HEK293 (cell line): ENCODE measurements at regions not wholly inside any gene's neighbourhood (a gene's known extent, or its start where the extent isn't known, plus 50 kb on each side); places are given as distances from the start of the nearest gene placed in this dataset.
A peak's percentile ranks its signal among the peaks of the same experiment; 100 is the strongest.

ENCODE experiments used
- CTCF ChIA-PET: fragments of 350-600 bp; formaldehyde crosslinking; extraction: SDS; loops from one replicate; lab custom pipeline; 2021; ENCODE audit warnings: antibody characterized with exemption; lab: Yijun Ruan, JAX
- POLR2A ChIA-PET: fragments of 300-600 bp; formaldehyde crosslinking; extraction: SDS; loops from one replicate; lab custom pipeline; 2020; ENCODE audit warnings: antibody characterized with exemption, inconsistent platforms; lab: Yijun Ruan, JAX
- H3K27ac ChIP-seq: fragments of 200-500 bp; sonication (Bioruptor generic); 2 replicates; pipeline ENCODE4 v1.5.1; 2014; ENCODE audit warnings: low read depth, low read length, control low read depth, inconsistent platforms; ENCODE audit errors: extremely low read depth
- H3K36me3 ChIP-seq, 2 experiments: fragments of 200-500 bp in 1 of 2; sonication (Bioruptor generic) in 1 of 2; 1 replicate in 1 of 2; 2 replicates in 1 of 2; pipeline ENCODE4 v1.5.1; 2014 to 2017; ENCODE audit warnings: inconsistent platforms in 2 of 2, low read length in 2 of 2; ENCODE audit not compliant: control insufficient read depth in 2 of 2, insufficient read depth in 1 of 2
- H3K4me1 ChIP-seq: fragments of 200-500 bp; sonication (Bioruptor generic); 2 replicates; pipeline ENCODE4 v1.5.1; 2014; ENCODE audit warnings: mild to moderate bottlenecking, low read length, inconsistent platforms; ENCODE audit not compliant: control insufficient read depth, insufficient read depth
- H3K4me3 ChIP-seq: 2 replicates; pipeline ENCODE4 v1.5.1; 2011; ENCODE audit warnings: low read depth, mild to moderate bottlenecking, control low read depth, low read length, moderate library complexity
- H3K9me3 ChIP-seq: fragments of 200-500 bp; sonication (Bioruptor generic); 2 replicates; pipeline ENCODE4 v1.5.1; 2014; ENCODE audit warnings: low read depth, low read length, inconsistent platforms; ENCODE audit not compliant: control insufficient read depth, insufficient read depth
- MZF1 ChIP-seq: fragments of 450-650 bp; formaldehyde crosslinking; IDR thresholded peaks from 2 replicates; pipeline ENCODE4 v1.5.1; 2017; ENCODE audit warnings: missing biosample characterization, missing genetic modification characterization, borderline replicate concordance
- OVOL3 ChIP-seq: fragments of 450-650 bp; formaldehyde crosslinking; IDR thresholded peaks from 2 replicates; pipeline ENCODE4 v1.5.1; 2016; ENCODE audit warnings: missing biosample characterization, missing genetic modification characterization
- PRDM10 ChIP-seq: fragments of 450-650 bp; formaldehyde crosslinking; IDR thresholded peaks from 2 replicates; pipeline ENCODE4 v1.5.1; 2016; ENCODE audit warnings: missing biosample characterization, missing genetic modification characterization
- SCRT2 ChIP-seq: fragments of 450-650 bp; formaldehyde crosslinking; IDR thresholded peaks from 2 replicates; pipeline ENCODE4 v1.5.1; 2016; ENCODE audit warnings: missing biosample characterization, missing genetic modification characterization
- SP2 ChIP-seq: fragments of 450-650 bp; formaldehyde crosslinking; IDR thresholded peaks from 2 replicates; pipeline ENCODE4 v1.5.1; 2016; ENCODE audit warnings: missing biosample characterization, missing genetic modification characterization
- SP3 ChIP-seq: fragments of 450-650 bp; formaldehyde crosslinking; IDR thresholded peaks from 2 replicates; pipeline ENCODE4 v1.5.1; 2016; ENCODE audit warnings: missing biosample characterization, missing genetic modification characterization
- WT1 ChIP-seq: fragments of 450-650 bp; formaldehyde crosslinking; IDR thresholded peaks from 2 replicates; pipeline ENCODE4 v1.5.1; 2016; ENCODE audit warnings: missing biosample characterization, missing genetic modification characterization
- ZBTB26 ChIP-seq: fragments of 450-650 bp; formaldehyde crosslinking; optimal IDR thresholded peaks from 2 replicates; pipeline ENCODE3; 2016; ENCODE audit warnings: missing biosample characterization, mild to moderate bottlenecking, missing genetic modification characterization
- ZFP3 ChIP-seq: fragments of 450-650 bp; formaldehyde crosslinking; IDR thresholded peaks from 2 replicates; pipeline ENCODE4 v1.5.1; 2016; ENCODE audit warnings: low read depth, missing biosample characterization, missing genetic modification characterization
- ZNF10 ChIP-seq: fragments of 450-650 bp; formaldehyde crosslinking; IDR thresholded peaks from 2 replicates; pipeline ENCODE4 v1.5.1; 2017; ENCODE audit warnings: missing biosample characterization, missing genetic modification characterization
- ZNF121 ChIP-seq: fragments of 450-650 bp; formaldehyde crosslinking; IDR thresholded peaks from 2 replicates; pipeline ENCODE4 v1.5.1; 2016; ENCODE audit warnings: missing biosample characterization, missing genetic modification characterization
- ZNF140 ChIP-seq: fragments of 450-650 bp; formaldehyde crosslinking; IDR thresholded peaks from 2 replicates; pipeline ENCODE4 v1.5.1; 2016; ENCODE audit warnings: missing biosample characterization, missing genetic modification characterization
- ZNF146 ChIP-seq: fragments of 450-650 bp; formaldehyde crosslinking; IDR thresholded peaks from 2 replicates; pipeline ENCODE4 v1.5.1; 2016; ENCODE audit warnings: missing biosample characterization, missing genetic modification characterization
- ZNF155 ChIP-seq: fragments of 450-650 bp; formaldehyde crosslinking; IDR thresholded peaks from 2 replicates; pipeline ENCODE4 v1.5.1; 2016; ENCODE audit warnings: missing biosample characterization, missing genetic modification characterization
- ZNF157 ChIP-seq: fragments of 450-650 bp; formaldehyde crosslinking; IDR thresholded peaks from 2 replicates; pipeline ENCODE4 v1.5.1; 2016; ENCODE audit warnings: missing biosample characterization, missing genetic modification characterization
- ZNF274 ChIP-seq, 2 experiments: fragments of 200-500 bp in 1 of 2; fragments of 450-650 bp in 1 of 2; sonication (Bioruptor generic) in 1 of 2; formaldehyde crosslinking in 1 of 2; IDR thresholded peaks; 2 replicates each; pipeline versions ENCODE4 v1.5.1 to v1.6.1; 2014 to 2016; ENCODE audit warnings: borderline replicate concordance in 1 of 2, inconsistent platforms in 1 of 2, low read length in 1 of 2, missing biosample characterization in 1 of 2, missing genetic modification characterization in 1 of 2
- ZNF280D ChIP-seq: fragments of 450-650 bp; formaldehyde crosslinking; IDR thresholded peaks from 2 replicates; pipeline ENCODE4 v1.5.1; 2016; ENCODE audit warnings: missing biosample characterization, missing genetic modification characterization
- ZNF37A ChIP-seq: fragments of 450-650 bp; IDR thresholded peaks from 2 replicates; pipeline ENCODE4 v1.5.1; 2018; ENCODE audit warnings: missing biosample characterization, missing genetic modification characterization
- ZNF571 ChIP-seq: fragments of 450-650 bp; formaldehyde crosslinking; IDR thresholded peaks from 2 replicates; pipeline ENCODE4 v1.5.0; 2017; ENCODE audit warnings: missing biosample characterization, missing genetic modification characterization
- ZNF654 ChIP-seq: fragments of 450-650 bp; formaldehyde crosslinking; IDR thresholded peaks from 2 replicates; pipeline ENCODE4 v1.5.1; 2016; ENCODE audit warnings: low read depth, missing biosample characterization, missing genetic modification characterization
- ZNF704 ChIP-seq: fragments of 450-650 bp; formaldehyde crosslinking; IDR thresholded peaks from 2 replicates; pipeline ENCODE4 v1.5.1; 2016; ENCODE audit warnings: missing biosample characterization, missing genetic modification characterization
- ZNF830 ChIP-seq: fragments of 450-650 bp; IDR thresholded peaks from 2 replicates; pipeline ENCODE4 v1.5.0; 2018; ENCODE audit warnings: missing biosample characterization, missing genetic modification characterization, low read depth, mild to moderate bottlenecking, moderate library complexity
- ZNF843 ChIP-seq: fragments of 450-650 bp; formaldehyde crosslinking; IDR thresholded peaks from 2 replicates; pipeline ENCODE4 v1.5.1; 2016; ENCODE audit warnings: missing biosample characterization, missing genetic modification characterization
- ZSCAN16 ChIP-seq: fragments of 450-650 bp; formaldehyde crosslinking; IDR thresholded peaks from 2 replicates; pipeline ENCODE4 v1.5.1; 2016; ENCODE audit warnings: missing biosample characterization, missing genetic modification characterization
- ZSCAN30 ChIP-seq: fragments of 450-650 bp; IDR thresholded peaks from 2 replicates; pipeline ENCODE4 v1.5.1; 2018; ENCODE audit warnings: missing biosample characterization, mild to moderate bottlenecking, missing genetic modification characterization, moderate library complexity

GRCh38 chr7:98539865-98540264 lies 77.2 kb upstream of the NPTX2 start:
- Histone ChIP-seq H3K36me3 (no peaks in the 10 kb centered on the region), H3K4me3 (no peak overlapping the region), H3K4me1 (no peaks in the 10 kb centered on the region), H3K27ac (no peak overlapping the region), H3K9me3 (no peaks in the 10 kb centered on the region)
- ChIA-PET CTCF (no interaction called here), POLR2A (no interaction called here)
- TF ChIP-seq ZSCAN30 (no peak), MZF1 (tag by site-specific recombination) (no peak), ZNF140 (no peak), ZNF843 (tag by site-specific recombination) (no peak), ZNF10 (tag by site-specific recombination) (no peak), ZNF704 (tag by site-specific recombination) (no peak), ZNF654 (no peak), ZSCAN16 (tag by site-specific recombination) (no peak), PRDM10 (tag by site-specific recombination) (no peak), ZNF157 (tag by site-specific recombination) (no peak), OVOL3 (tag by site-specific recombination) (no peak)

GRCh38 chr7:98536803-98537202 lies 80.3 kb upstream of the NPTX2 start:
- ChIA-PET CTCF (no interaction called here), POLR2A (no interaction called here)
- H3K36me3 ChIP-seq, result no peaks in the 10 kb centered on the region
- TF ChIP-seq WT1 (tag by site-specific recombination), result no peak
- no peak for TF ChIP-seq ZNF37A (tag by site-specific recombination)
- TF ChIP-seq ZNF274 (IDR thresholded peaks at IDR 0.05; ENCODE audit: low read length), result no peak
- no peak for TF ChIP-seq ZNF274 (tag by site-specific recombination; IDR thresholded peaks at IDR 0.05; ENCODE audit: borderline replicate concordance)
- no peak for TF ChIP-seq SP3 (tag by site-specific recombination)
- no peak for TF ChIP-seq ZBTB26
- peak; percentile 82; the same call in 1 of the 2 replicates for TF ChIP-seq ZNF280D
- TF ChIP-seq ZNF843 (tag by site-specific recombination), result no peak
- TF ChIP-seq ZNF121 (tag by site-specific recombination), result no peak
- TF ChIP-seq ZNF571, result no peak
- peak; percentile 80; the same call in 1 of the 2 replicates for TF ChIP-seq ZNF146
- no peak for TF ChIP-seq ZFP3 (tag by site-specific recombination)
- no peak for TF ChIP-seq ZNF155 (tag by site-specific recombination)
- no peak for TF ChIP-seq SP2 (tag by site-specific recombination)
- TF ChIP-seq ZNF830 (tag by site-specific recombination), result no peak
- no peak for TF ChIP-seq SCRT2 (tag by site-specific recombination)
- no peak overlapping the region for H3K27ac ChIP-seq
- no peaks in the 10 kb centered on the region for H3K4me1 ChIP-seq
- no peak overlapping the region for H3K4me3 ChIP-seq
- H3K9me3 ChIP-seq, result no peaks in the 10 kb centered on the region
